Loucy (cell line): ENCODE measurements at regions not wholly inside any gene's neighbourhood (a gene's known extent, or its start where the extent isn't known, plus 50 kb on each side); places are given as distances from the start of the nearest gene placed in this dataset.
"Not testable (repeated sequence)": the region's sequence is repeated elsewhere in the genome, so short reads cannot be mapped to it uniquely, and the experiment has no call there.

Experiments used
- EZH2phosphoT487 ChIP-seq: fragments of 200-600 bp; IDR thresholded peaks from 2 replicates; pipeline ENCODE4 v1.6.1; 2018; ENCODE audit warnings: antibody characterized with exemption, mild to moderate bottlenecking, moderate library complexity, borderline replicate concordance
- TF ChIP-seq, protein P1 (sequence below): fragments of 200-600 bp; sonication (generic); conservative IDR thresholded peaks from 2 replicates; pipeline ENCODE4 v1.5.1; 2014; ENCODE audit warnings: mild to moderate bottlenecking, antibody characterized with exemption, low read length

DNA sequence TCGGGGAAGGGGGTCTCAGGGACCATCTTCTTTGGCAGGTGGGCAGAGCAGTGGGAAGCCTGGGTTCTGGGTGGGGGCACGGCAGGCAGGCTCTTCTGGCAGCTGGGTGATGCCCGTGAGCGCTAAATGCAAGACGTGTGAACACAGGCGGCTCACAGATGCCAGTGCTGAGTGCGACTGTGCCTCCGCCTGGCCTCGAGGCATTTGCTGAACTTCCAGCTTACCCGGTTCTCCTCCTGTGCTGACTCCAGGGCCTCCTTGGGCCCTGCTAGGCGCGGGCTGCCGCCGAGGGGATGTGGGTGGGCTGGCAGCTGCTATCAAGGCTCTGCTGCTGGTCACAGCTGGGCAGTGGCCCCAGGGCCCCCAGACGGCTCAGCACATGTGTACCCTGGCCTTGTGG, 3947.8 kb upstream of the TPTE start:
- TF ChIP-seq, protein P1, sequence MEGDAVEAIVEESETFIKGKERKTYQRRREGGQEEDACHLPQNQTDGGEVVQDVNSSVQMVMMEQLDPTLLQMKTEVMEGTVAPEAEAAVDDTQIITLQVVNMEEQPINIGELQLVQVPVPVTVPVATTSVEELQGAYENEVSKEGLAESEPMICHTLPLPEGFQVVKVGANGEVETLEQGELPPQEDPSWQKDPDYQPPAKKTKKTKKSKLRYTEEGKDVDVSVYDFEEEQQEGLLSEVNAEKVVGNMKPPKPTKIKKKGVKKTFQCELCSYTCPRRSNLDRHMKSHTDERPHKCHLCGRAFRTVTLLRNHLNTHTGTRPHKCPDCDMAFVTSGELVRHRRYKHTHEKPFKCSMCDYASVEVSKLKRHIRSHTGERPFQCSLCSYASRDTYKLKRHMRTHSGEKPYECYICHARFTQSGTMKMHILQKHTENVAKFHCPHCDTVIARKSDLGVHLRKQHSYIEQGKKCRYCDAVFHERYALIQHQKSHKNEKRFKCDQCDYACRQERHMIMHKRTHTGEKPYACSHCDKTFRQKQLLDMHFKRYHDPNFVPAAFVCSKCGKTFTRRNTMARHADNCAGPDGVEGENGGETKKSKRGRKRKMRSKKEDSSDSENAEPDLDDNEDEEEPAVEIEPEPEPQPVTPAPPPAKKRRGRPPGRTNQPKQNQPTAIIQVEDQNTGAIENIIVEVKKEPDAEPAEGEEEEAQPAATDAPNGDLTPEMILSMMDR, result not testable (repeated sequence)
- TF ChIP-seq EZH2phosphoT487, result not testable (repeated sequence)
